NB4 (cell line): ENCODE measurements at regions not wholly inside any gene's neighbourhood (a gene's known extent, or its start where the extent isn't known, plus 50 kb on each side); places are given as distances from the start of the nearest gene placed in this dataset.
"Not testable (repeated sequence)": the region's sequence is repeated elsewhere in the genome, so short reads cannot be mapped to it uniquely, and the experiment has no call there.

Experiments
- DNase-seq: peaks from one replicate; pipeline ENCODE4 v3.0.0; 2010; ENCODE audit warnings: low read depth
- H3K4me3 ChIP-seq: one replicate; pipeline ENCODE4 v1.5.1; 2011; ENCODE audit warnings: mild to moderate bottlenecking, low read depth, low read length, moderate library complexity

GRCh38 chr16:33827522-33827921, 368.1 kb downstream of the TP53TG3F start:
- H3K4me3 ChIP-seq, DNase-seq: not testable (repeated sequence)

- H3K4me3 ChIP-seq, DNase-seq: not testable (repeated sequence)
Measured at GRCh38 chr16:33839157-33839556, 379.7 kb downstream of the TP53TG3F start.

DNA sequence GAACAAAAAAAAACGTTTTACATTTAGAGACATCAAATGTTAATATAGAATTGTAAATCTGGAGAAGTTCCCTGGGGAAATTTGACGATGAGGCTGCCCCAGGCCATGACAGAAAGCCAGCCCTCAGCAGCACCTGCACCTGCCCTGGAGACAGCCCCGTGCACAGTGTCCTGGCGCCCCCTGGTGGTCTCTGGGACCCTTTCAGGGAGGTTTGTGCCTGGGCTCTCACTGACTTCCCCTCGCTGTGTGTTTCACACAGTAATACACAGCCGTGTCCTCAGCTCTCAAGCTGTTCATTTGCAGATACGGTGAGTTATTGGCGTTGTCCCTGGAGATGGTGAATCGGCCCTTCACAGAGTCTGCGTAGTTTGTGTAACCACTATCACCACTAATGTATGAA, 385.1 kb downstream of the TP53TG3F start:
- peak; percentile 6 for DNase-seq
- H3K4me3 ChIP-seq = not testable (repeated sequence)
